Mammary epithelial cell (primary cell): ENCODE measurements at regions not wholly inside any gene's neighbourhood (a gene's known extent, or its start where the extent isn't known, plus 50 kb on each side); places are given as distances from the start of the nearest gene placed in this dataset.

Experiments used
- EZH2 ChIP-seq: IDR thresholded peaks from 2 replicates; pipeline ENCODE4 v1.6.1; 2012; ENCODE audit warnings: low read length, inconsistent platforms, borderline replicate concordance
- TF ChIP-seq, protein P1 (sequence below), 2 donors: IDR thresholded peaks in 1 of 2; conservative IDR thresholded peaks in 1 of 2; 2 replicates each; pipeline ENCODE4 v1.5.1; 2011 to 2012; ENCODE audit warnings: inconsistent platforms in 2 of 2, low read length in 2 of 2, mild to moderate bottlenecking in 2 of 2, control low read depth in 1 of 2, low read depth in 1 of 2; ENCODE audit not compliant: insufficient read depth in 1 of 2; ENCODE audit errors: extremely low read depth in 1 of 2

DNA sequence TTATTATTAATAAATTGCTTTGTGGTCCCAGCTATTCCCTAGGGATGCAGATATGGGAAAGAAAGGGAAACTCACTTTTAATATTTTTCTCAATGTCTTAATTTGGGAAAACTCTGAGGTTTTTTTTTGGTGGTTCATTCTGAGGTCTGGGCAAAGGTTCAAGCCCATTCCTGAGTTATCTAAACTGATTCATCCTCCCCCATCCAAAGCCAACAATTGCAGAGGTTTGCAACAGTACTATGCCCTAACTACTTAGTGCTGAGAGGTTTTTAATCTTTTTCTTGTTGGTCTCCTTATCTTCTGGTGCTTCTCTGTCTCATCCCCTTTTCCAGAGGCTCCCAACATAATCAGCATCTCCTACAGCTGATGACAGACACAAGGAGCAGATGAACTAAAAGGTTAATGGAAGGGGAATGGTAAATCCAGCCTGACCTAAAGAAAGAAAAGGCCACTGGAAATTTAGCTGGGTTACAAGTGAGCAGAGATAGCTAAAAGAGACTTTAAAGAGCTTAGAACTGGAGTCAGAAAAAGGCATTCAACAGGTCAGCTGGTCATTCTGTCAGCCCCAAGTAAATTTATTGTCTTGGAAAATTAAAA is 390.4 kb downstream of the TGFB2 start:
- TF ChIP-seq, protein P1, sequence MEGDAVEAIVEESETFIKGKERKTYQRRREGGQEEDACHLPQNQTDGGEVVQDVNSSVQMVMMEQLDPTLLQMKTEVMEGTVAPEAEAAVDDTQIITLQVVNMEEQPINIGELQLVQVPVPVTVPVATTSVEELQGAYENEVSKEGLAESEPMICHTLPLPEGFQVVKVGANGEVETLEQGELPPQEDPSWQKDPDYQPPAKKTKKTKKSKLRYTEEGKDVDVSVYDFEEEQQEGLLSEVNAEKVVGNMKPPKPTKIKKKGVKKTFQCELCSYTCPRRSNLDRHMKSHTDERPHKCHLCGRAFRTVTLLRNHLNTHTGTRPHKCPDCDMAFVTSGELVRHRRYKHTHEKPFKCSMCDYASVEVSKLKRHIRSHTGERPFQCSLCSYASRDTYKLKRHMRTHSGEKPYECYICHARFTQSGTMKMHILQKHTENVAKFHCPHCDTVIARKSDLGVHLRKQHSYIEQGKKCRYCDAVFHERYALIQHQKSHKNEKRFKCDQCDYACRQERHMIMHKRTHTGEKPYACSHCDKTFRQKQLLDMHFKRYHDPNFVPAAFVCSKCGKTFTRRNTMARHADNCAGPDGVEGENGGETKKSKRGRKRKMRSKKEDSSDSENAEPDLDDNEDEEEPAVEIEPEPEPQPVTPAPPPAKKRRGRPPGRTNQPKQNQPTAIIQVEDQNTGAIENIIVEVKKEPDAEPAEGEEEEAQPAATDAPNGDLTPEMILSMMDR (conservative IDR thresholded peaks at IDR 0.05 in 1 of 2, IDR thresholded peaks at IDR 0.05 in 1 of 2; ENCODE audit: extremely low read depth in 1 of 2, insufficient read depth in 1 of 2, low read depth in 1 of 2, low read length in 2 of 2), result no peak
- no peak for TF ChIP-seq EZH2
